Suppressor macrophage treated with lipopolysaccharide for 1 hour (primary cell): ENCODE measurements at regions not wholly inside any gene's neighbourhood (a gene's known extent, or its start where the extent isn't known, plus 50 kb on each side); places are given as distances from the start of the nearest gene placed in this dataset.
A peak's percentile ranks its signal among the peaks of the same experiment; 100 is the strongest.

Experiments used
- DNase-seq, 3 donors: peaks; one replicate each; pipeline ENCODE4 v3.0.0-alpha.2; 2020 to 2022

- DNase-seq, result peak; percentile 22 to 52 (median 30)
These were observed 96.2 kb downstream of the RASSF10 start for GRCh38 chr11:13105237-13105844.

- DNase-seq, result no peak
These were observed 98.5 kb downstream of the RASSF10 start for GRCh38 chr11:13107544-13108044.

GRCh38 chr11:13108416-13108815, 99.3 kb downstream of the RASSF10 start:
- no peak for DNase-seq

- no peak for DNase-seq
These were observed 100.5 kb downstream of the RASSF10 start for GRCh38 chr11:13109616-13110015.

GRCh38 chr11:13110145-13110544, 101.0 kb downstream of the RASSF10 start:
- no peak for DNase-seq

- DNase-seq, result no peak
These were observed 102.1 kb downstream of the RASSF10 start for GRCh38 chr11:13110929-13111812.

GRCh38 chr11:13111813-13112130, 102.7 kb downstream of the RASSF10 start:
- DNase-seq, result no peak

GRCh38 chr11:13114566-13115379, 105.7 kb downstream of the RASSF10 start:
- DNase-seq, result no peak

- no peak for DNase-seq
These were observed 106.2 kb downstream of the RASSF10 start for GRCh38 chr11:13115380-13115675.

GRCh38 chr11:13116491-13116890, 107.4 kb downstream of the RASSF10 start:
- no peak for DNase-seq

- no peak for DNase-seq
These were observed 108.2 kb downstream of the RASSF10 start for GRCh38 chr11:13117344-13117743.

GRCh38 chr11:13118194-13118593, 109.1 kb downstream of the RASSF10 start:
- DNase-seq, result no peak

GRCh38 chr11:13118650-13119049, 109.5 kb downstream of the RASSF10 start:
- no peak for DNase-seq

GRCh38 chr11:13119361-13119760, 110.2 kb downstream of the RASSF10 start:
- no peak for DNase-seq

- no peak for DNase-seq
These were observed 110.9 kb downstream of the RASSF10 start for GRCh38 chr11:13119941-13120520.

- no peak for DNase-seq
These were observed 111.6 kb downstream of the RASSF10 start for GRCh38 chr11:13120691-13121090.

GRCh38 chr11:13126430-13126829, 117.3 kb downstream of the RASSF10 start:
- no peak for DNase-seq

- no peak for DNase-seq
These were observed 118.0 kb downstream of the RASSF10 start for GRCh38 chr11:13127161-13127560.

GRCh38 chr11:13128354-13128753, 119.2 kb downstream of the RASSF10 start:
- no peak for DNase-seq

GRCh38 chr11:13134066-13134465, 125.0 kb downstream of the RASSF10 start:
- DNase-seq, result no peak

GRCh38 chr11:13134886-13135285, 125.8 kb downstream of the RASSF10 start:
- no peak for DNase-seq

- no peak for DNase-seq
These were observed 126.5 kb downstream of the RASSF10 start for GRCh38 chr11:13135385-13136271.
